BE2C (cell line): ENCODE measurements at regions not wholly inside any gene's neighbourhood (a gene's known extent, or its start where the extent isn't known, plus 50 kb on each side); places are given as distances from the start of the nearest gene placed in this dataset.

Experiments
- DNase-seq: peaks from one replicate; pipeline ENCODE4 v3.0.0-alpha.2; 2020
- H3K27me3 ChIP-seq: fragments of 250-450 bp; sonication (Bioruptor Pico); 2 replicates; pipeline ENCODE4 v1.5.1; 2020; ENCODE audit warnings: mild to moderate bottlenecking
- H3K36me3 ChIP-seq: fragments of 250-450 bp; sonication (Bioruptor Pico); 2 replicates; pipeline ENCODE4 v1.5.1; 2020; ENCODE audit warnings: mild to moderate bottlenecking
- H3K4me1 ChIP-seq: fragments of 250-450 bp; sonication (Bioruptor Pico); 2 replicates; pipeline ENCODE4 v1.5.1; 2020
- H3K4me3 ChIP-seq: 2 replicates; pipeline ENCODE4 v1.5.1; 2011; ENCODE audit warnings: low read depth, low read length
- H3K9me3 ChIP-seq: fragments of 250-450 bp; sonication (Bioruptor Pico); 2 replicates; pipeline ENCODE4 v1.5.1; 2020
- TF ChIP-seq, protein P1 (sequence below): IDR thresholded peaks from 2 replicates; pipeline ENCODE4 v1.5.1; 2012; ENCODE audit warnings: mild to moderate bottlenecking, low read depth, low read length

GRCh38 chr12:98295681-98296080, 219.7 kb upstream of the TMPO start:
- Histone ChIP-seq H3K27me3 (no peaks in the 10 kb centered on the region), H3K9me3 (no peaks in the 10 kb centered on the region), H3K4me3 (no peak overlapping the region), H3K36me3 (no peaks in the 10 kb centered on the region), H3K4me1 (no peaks in the 10 kb centered on the region)
- TF ChIP-seq, protein P1, sequence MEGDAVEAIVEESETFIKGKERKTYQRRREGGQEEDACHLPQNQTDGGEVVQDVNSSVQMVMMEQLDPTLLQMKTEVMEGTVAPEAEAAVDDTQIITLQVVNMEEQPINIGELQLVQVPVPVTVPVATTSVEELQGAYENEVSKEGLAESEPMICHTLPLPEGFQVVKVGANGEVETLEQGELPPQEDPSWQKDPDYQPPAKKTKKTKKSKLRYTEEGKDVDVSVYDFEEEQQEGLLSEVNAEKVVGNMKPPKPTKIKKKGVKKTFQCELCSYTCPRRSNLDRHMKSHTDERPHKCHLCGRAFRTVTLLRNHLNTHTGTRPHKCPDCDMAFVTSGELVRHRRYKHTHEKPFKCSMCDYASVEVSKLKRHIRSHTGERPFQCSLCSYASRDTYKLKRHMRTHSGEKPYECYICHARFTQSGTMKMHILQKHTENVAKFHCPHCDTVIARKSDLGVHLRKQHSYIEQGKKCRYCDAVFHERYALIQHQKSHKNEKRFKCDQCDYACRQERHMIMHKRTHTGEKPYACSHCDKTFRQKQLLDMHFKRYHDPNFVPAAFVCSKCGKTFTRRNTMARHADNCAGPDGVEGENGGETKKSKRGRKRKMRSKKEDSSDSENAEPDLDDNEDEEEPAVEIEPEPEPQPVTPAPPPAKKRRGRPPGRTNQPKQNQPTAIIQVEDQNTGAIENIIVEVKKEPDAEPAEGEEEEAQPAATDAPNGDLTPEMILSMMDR = no peak
- no peak for DNase-seq

- Histone ChIP-seq H3K9me3 (no peaks in the 10 kb centered on the region), H3K4me3 (no peak overlapping the region), H3K4me1 (no peaks in the 10 kb centered on the region), H3K27me3 (no peaks in the 10 kb centered on the region), H3K36me3 (no peaks in the 10 kb centered on the region)
- DNase-seq = no peak
- TF ChIP-seq, protein P1 = no peak
These were observed 218.8 kb upstream of the TMPO start for GRCh38 chr12:98296462-98297079.

GRCh38 chr12:98297538-98297937, 217.9 kb upstream of the TMPO start:
- Histone ChIP-seq H3K4me3 (no peak overlapping the region), H3K36me3 (no peaks in the 10 kb centered on the region), H3K9me3 (no peaks in the 10 kb centered on the region), H3K4me1 (no peaks in the 10 kb centered on the region), H3K27me3 (no peaks in the 10 kb centered on the region)
- TF ChIP-seq, protein P1 = no peak
- DNase-seq = no peak

GRCh38 chr12:98308141-98308540, 207.2 kb upstream of the TMPO start:
- Histone ChIP-seq H3K4me1 (no peaks in the 10 kb centered on the region), H3K36me3 (no peaks in the 10 kb centered on the region), H3K27me3 (no peaks in the 10 kb centered on the region), H3K9me3 (no peaks in the 10 kb centered on the region), H3K4me3 (no peak overlapping the region)
- TF ChIP-seq, protein P1 = no peak
- DNase-seq = no peak

GRCh38 chr12:98317939-98318899, 197.2 kb upstream of the TMPO start:
- no peaks in the 10 kb centered on the region for H3K9me3 ChIP-seq
- DNase-seq = no peak
- H3K27me3 ChIP-seq = no peaks in the 10 kb centered on the region
- H3K4me1 ChIP-seq = no peaks in the 10 kb centered on the region
- no peaks in the 10 kb centered on the region for H3K36me3 ChIP-seq
- TF ChIP-seq, protein P1 = no peak
- no peak overlapping the region for H3K4me3 ChIP-seq
